ENCODE measurements at regions not wholly inside any gene's neighbourhood (a gene's known extent, or its start where the extent isn't known, plus 50 kb on each side); places are given as distances from the start of the nearest gene placed in this dataset.

GRCh38 chr10:117950408-117950807 lies 96.3 kb downstream of the RAB11FIP2 start:
- no peak overlapping the region for H4K8ac ChIP-seq (ENCODE audit: extremely low read depth, insufficient read depth, low read length)
- H3K14ac ChIP-seq (ENCODE audit: insufficient read length) = no peak overlapping the region
- peaks cover 0 to 2% of the 10 kb centered on the region in 2 experiments for H4K20me1 ChIP-seq (replicated peaks in 1 of 2; ENCODE audit: control insufficient read depth in 1 of 2, insufficient read depth in 2 of 2, low read length in 2 of 2)
- DNase-seq (ENCODE audit: low read depth in 1 of 2, low spot score in 2 of 2) (no peak), FAIRE-seq (no peak)
- no peak overlapping the region for H3K9ac ChIP-seq (replicated peaks in 1 of 4; ENCODE audit: extremely low read depth in 1 of 4, low read depth in 3 of 4, low read length in 3 of 4)
- no peak overlapping the region for H4K5ac ChIP-seq (ENCODE audit: insufficient read length, low read depth, low read length)
- H4K91ac ChIP-seq (replicated peaks; ENCODE audit: insufficient read length, low read length) = no peak overlapping the region
- no peaks in the 10 kb centered on the region for H3K36me3 ChIP-seq (ENCODE audit: control insufficient read depth in 2 of 4, insufficient read depth in 4 of 4, low read length in 3 of 4)
- no peak overlapping the region for H3K4ac ChIP-seq (replicated peaks; ENCODE audit: insufficient read length, low read depth, low read length)
- ChIA-PET POLR2A (ENCODE audit: partially characterized antibody) (no interaction called here), CTCF (ENCODE audit: partially characterized antibody) (interaction anchor here (0.8 to 1.4 kb wide), 3 partner anchors 10 to 270 kb away, joined by 4 read pairs; no protein-coding TSS in a partner anchor)
- TF ChIP-seq TAF1 (IDR thresholded peaks at IDR 0.05; ENCODE audit: low read depth, low read length) (no peak), BRCA1 (IDR thresholded peaks at IDR 0.05; ENCODE audit: low read depth, low read length) (no peak), PHF8 (conservative IDR thresholded peaks at IDR 0.05; ENCODE audit: low read depth, low read length) (no peak), SP2 (IDR thresholded peaks at IDR 0.05; ENCODE audit: low read length) (no peak), CREB1 (IDR thresholded peaks at IDR 0.05) (no peak), SIX5 (IDR thresholded peaks at IDR 0.05; ENCODE audit: low read depth, low read length) (no peak), RBBP5 (IDR thresholded peaks at IDR 0.05; ENCODE audit: borderline replicate concordance, low read depth, low read length) (no peak), USF2 (IDR thresholded peaks at IDR 0.05; ENCODE audit: low read length) (no peak), MAFK (IDR thresholded peaks at IDR 0.05; ENCODE audit: low read depth, low read length) (no peak)
- no peak overlapping the region for H2BK120ac ChIP-seq (replicated peaks; ENCODE audit: low read depth, low read length)
- no peak overlapping the region for H2BK5ac ChIP-seq (ENCODE audit: low read depth, low read length)
- H2AFZ ChIP-seq (ENCODE audit: low read length) = no peak overlapping the region
- no peaks in the 10 kb centered on the region for H3K79me1 ChIP-seq (ENCODE audit: low read depth, low read length)
- H3K23me2 ChIP-seq (ENCODE audit: low read depth, low read length) = no peaks in the 10 kb centered on the region
- no peak overlapping the region for H2BK20ac ChIP-seq (ENCODE audit: low read length)
- no peak overlapping the region for H3K4me2 ChIP-seq (ENCODE audit: insufficient read depth in 1 of 2, low read depth in 2 of 2, low read length in 2 of 2)
- no peaks in the 10 kb centered on the region for H3K27me3 ChIP-seq (replicated peaks in 1 of 4; ENCODE audit: control insufficient read depth in 3 of 4, extremely low read depth in 1 of 4, insufficient read depth in 3 of 4, low read length in 3 of 4)
- no peak overlapping the region for H3K56ac ChIP-seq (replicated peaks; ENCODE audit: insufficient read length, low read depth, low read length)
- no peak overlapping the region for H3K18ac ChIP-seq (ENCODE audit: extremely low read depth, low read length)
- no peaks in the 10 kb centered on the region for H3K4me1 ChIP-seq (replicated peaks in 1 of 4; ENCODE audit: control insufficient read depth in 3 of 4, insufficient read depth in 4 of 4, low read length in 3 of 4)
- H3K23ac ChIP-seq (ENCODE audit: insufficient read length) = no peak overlapping the region
- no peak overlapping the region for H2BK15ac ChIP-seq (ENCODE audit: low read length)
- no peaks in the 10 kb centered on the region for H3K79me2 ChIP-seq (ENCODE audit: control insufficient read depth in 1 of 2, insufficient read depth in 2 of 2, low read length in 2 of 2)
- 92% methylated on average over 3 of the region's 3 CpGs; no CpG with 5 or more reads in 1 of the 2 experiments for whole genome bisulfite sequencing, 2 experiments (ENCODE audit: extremely low coverage in 1 of 2, insufficient coverage in 1 of 2, insufficient read length in 1 of 2, insufficient replicate concordance in 2 of 2, low coverage in 1 of 2, low lambda C conversion rate in 2 of 2, missing lambda C conversion rate in 1 of 2)
- no peak overlapping the region for H2BK12ac ChIP-seq (ENCODE audit: low read depth, low read length)
- H3K4me3 ChIP-seq (ENCODE audit: extremely low read depth in 1 of 4, insufficient read depth in 2 of 4, low read depth in 3 of 4, low read length in 4 of 4) = no peak overlapping the region
- no peak overlapping the region for H3K27ac ChIP-seq (ENCODE audit: low read depth, low read length)
- H2AK5ac ChIP-seq (ENCODE audit: low read depth, low read length) = no peak overlapping the region
- H3K9me3 ChIP-seq (ENCODE audit: insufficient read depth in 2 of 2, low read depth in 1 of 2, low read length in 1 of 2) = peaks cover 0 to 3% of the 10 kb centered on the region in 2 experiments; a peak in 1 of 4 replicates

Measured in H1 (cell line).